Stimulated activated CD4-positive, alpha-beta T cell treated with anti-CD3 and anti-CD28 coated beads, Interleukin-15, amount 100 ng/mL, for 1 hour (primary cell): ENCODE measurements at regions not wholly inside any gene's neighbourhood (a gene's known extent, or its start where the extent isn't known, plus 50 kb on each side); places are given as distances from the start of the nearest gene placed in this dataset.

Experiments
- DNase-seq, 2 donors: peaks; one replicate each; pipeline ENCODE4 v3.0.0-alpha.2; 2020; ENCODE audit warnings: low read depth in 1 of 2, low spot score in 1 of 2

DNA sequence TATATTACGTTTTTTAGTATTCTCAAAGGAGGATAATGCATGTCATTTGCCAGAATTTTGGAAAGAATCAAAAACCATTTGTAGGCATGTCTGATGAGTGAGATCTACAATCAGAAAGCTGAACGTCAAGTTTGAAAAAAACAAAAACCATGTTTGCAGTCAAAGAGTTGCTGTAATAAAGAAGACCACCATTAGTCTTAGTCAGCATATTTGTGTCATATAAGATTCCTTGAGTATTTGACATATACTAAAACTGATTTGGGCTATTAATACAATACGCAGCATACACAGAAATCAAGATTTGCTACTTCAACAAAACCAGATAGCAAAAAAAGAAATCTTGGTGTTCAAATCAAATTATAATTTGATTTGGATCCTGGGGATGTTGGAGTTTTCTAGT, 247.5 kb downstream of the SAMD5 start:
- no peak for DNase-seq

- no peak for DNase-seq
These were observed 248.4 kb downstream of the SAMD5 start for GRCh38 chr6:147756891-147757290.

DNA sequence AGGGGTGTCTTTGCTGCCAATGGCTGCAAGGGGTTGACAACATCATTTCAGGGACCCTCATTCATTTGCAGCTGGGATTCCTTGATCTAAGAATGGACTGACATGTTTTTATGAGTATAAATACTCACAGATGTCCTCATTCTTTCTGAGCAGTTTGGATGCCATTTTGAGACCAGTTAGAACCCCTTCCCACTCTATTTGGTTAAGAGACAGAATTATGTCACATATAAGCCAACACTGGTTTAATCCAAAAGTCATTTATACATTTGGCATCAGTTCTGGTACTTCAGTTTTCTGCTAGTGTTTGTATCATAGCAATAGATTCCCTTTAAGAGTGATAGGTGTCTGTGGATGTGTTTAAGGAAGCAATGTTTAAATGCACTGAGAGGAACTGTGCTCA, 248.8 kb downstream of the SAMD5 start:
- no peak for DNase-seq

DNA sequence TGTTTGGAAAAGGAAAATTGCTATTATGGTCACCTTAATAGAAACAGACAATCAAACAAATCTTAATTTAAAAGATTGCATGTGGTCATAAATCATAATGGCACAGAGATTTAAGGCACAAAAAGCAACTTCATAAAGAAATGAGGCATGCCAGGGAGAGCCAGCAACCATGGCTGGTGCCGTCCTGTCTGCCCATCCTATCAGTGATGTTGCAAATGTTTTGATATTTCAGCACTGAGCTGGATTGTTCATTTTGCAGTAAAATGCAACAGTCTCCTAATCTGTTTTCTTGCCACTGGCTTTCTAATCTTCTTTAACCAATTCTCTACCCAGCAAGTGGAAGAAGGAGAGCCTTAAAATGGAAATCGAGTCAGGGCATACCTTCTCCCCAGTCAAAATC, 249.8 kb downstream of the SAMD5 start:
- no peak for DNase-seq

DNA sequence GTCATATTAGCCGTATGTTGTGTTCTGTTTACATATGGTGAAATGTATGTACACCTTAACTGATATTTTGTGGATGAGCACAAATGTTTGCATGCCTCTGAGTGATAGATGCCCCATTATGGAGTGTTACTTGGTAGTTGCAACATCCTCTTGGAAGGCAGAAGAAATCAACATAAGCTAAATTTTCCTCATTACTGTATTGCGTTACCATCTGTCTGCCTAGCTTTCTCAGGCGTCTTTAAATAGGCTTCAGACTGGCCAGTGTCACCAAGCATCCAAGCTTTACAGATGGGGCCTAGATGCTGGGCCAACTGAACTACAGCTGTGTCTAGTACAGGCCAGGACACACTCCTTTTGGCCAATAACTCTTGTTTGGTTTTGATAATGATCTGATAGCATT, 250.6 kb downstream of the SAMD5 start:
- DNase-seq: no peak

GRCh38 chr6:147759536-147759935, 251.0 kb downstream of the SAMD5 start:
- no peak for DNase-seq

DNA sequence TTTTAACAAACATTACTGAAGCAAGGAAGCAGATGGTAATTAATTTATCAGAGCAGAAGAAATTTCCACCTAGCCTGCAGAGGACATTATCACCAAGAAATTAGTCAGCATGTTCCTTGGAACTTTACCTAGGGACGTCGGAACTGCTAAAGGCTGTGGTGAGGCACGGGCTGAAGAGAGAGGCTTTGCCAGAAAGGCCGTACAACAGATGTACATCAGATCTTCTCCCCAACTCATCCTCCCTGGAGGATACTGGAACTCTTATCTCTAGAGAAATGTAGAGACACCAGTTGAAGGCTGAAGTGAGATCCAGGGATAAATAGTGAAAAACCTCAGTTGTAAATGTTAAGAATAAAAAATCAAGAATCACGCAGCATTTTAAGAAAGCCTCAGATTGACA, 257.1 kb downstream of the SAMD5 start:
- DNase-seq: no peak

GRCh38 chr6:147768969-147769368, 260.5 kb downstream of the SAMD5 start:
- DNase-seq: no peak

DNA sequence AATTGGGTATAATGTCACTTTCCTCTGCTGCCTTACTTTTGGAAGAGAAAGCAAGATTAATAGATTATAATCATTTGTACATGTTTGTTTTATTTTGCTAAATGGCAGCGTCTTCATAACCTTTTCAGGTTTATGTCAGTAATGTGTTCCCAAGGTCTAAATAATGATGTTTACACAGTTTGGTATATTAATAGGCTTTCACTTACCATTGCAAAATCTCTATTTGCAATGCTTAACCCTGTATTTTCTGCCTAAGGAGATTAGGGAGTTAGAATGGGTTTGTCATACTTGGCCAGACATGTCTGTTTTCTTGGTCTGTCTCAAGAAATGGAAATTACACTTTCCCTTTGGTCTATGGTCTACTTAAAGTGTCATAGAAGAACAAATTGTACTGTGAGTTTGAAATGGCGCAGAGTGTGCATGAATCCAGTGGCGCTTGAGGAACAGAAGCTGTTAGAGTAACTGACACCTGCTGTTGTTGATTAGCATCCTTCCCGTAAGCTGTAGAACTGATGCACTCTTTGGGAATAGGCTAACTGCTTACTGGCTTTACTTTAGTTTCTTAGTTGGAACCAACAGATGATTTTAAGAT, 261.1 kb downstream of the SAMD5 start:
- DNase-seq: no peak

DNA sequence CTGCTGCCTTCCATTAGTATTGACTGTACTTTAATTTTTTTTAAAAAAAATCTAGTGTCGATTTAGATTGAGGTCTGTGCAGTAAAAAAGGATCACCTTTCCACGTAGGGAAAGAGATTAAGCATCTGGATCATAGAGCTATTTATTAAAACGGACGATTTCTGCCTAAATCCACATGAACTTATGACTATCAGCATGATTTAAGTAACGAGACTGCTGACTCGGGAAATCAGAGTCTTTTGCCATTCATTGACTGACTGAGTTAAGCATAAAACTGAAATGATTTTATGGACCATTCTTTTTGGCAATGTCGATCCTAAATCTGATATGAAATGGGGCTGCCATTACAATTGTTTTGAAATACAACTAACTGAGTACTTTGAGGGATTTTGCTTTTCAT, 261.7 kb downstream of the SAMD5 start:
- DNase-seq: no peak

- no peak for DNase-seq
These were observed 264.2 kb downstream of the SAMD5 start for GRCh38 chr6:147772724-147773123.

- DNase-seq: no peak
These were observed 266.4 kb downstream of the SAMD5 start for GRCh38 chr6:147774856-147775255.

GRCh38 chr6:147776631-147777213, 268.2 kb downstream of the SAMD5 start:
- no peak for DNase-seq

- no peak for DNase-seq
These were observed 271.1 kb downstream of the SAMD5 start for GRCh38 chr6:147779624-147780023.

- DNase-seq: no peak
These were observed 273.8 kb downstream of the SAMD5 start for GRCh38 chr6:147782302-147782701.

GRCh38 chr6:147784371-147784770, 275.9 kb downstream of the SAMD5 start:
- DNase-seq: no peak

GRCh38 chr6:147787417-147787816, 278.9 kb downstream of the SAMD5 start:
- no peak for DNase-seq

DNA sequence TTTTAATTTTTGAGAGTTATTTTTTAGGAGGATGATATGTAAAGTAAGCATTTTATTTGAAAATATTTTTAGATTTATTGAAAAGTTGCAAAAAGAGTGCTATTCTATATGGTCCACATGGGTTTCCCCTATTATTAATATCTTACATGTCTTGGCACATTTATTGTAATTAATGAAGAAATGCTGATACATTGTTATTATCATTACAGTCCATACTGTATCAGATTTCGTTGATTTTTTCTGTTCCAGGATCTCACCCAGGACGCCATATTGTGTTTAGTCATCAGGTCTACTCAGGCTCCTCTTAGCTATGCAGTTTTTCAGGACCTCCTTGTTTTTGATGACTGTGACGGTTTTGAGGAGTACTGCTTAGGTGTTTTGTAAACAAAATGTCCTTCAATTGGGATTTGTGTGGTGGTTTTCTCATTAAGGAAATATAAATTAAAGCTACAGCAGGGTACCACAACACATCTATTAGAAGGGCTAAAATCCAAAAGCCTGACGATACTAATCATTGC, 281.0 kb downstream of the SAMD5 start:
- no peak for DNase-seq

DNA sequence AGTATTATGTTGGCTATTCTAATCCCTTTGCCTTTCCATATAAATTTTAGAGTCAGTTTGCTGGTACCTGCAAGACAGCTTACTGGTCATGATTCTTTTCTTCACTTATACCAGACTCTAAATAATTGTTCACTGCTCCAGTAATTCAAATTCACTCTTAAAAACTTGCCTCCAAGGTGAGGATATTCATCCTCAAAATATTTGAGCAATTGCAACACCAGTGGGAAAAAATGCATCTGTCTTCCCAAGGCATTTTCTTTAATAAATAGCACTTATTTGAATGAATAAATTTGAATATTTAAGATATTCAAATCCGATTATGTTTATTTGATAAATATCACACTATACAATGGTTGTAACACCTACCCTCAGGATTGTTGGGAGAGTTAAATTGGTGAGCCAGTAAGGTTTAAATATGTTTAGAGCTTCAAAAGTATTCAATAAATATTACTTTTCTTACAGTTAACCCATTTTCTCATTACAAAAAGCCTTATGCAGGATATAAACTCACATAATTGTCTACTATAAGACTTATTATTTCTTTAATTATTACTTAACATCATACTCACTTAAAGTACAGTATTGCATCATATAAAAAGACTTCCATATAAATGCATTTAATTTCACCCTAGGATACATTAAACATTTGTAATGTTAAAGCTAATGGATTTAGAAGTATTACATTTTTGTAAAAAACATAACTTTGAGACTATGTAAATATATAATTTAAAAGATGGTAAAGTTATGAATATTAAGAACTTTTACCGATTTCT, 285.6 kb downstream of the SAMD5 start:
- no peak for DNase-seq

DNA sequence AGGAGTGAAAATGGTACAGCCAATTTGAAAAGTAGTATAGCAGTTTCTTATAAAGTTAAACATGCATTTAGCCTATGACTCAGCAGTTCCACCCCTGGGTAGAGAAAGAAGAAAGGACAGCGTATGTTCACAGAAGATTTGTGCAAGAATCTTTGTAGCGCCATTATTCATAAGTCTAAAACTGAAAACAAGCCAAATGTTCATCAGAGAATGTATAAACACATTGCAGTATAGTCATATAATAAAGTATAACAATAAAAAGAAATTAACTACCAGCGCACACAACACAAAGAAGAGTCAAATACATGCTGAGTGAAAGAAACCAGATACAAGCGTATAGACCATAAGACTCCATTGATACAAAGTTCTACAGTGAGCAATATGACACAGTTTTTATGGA, 294.0 kb downstream of the SAMD5 start:
- DNase-seq: no peak

GRCh38 chr6:147805155-147805554, 296.7 kb downstream of the SAMD5 start:
- no peak for DNase-seq

DNA sequence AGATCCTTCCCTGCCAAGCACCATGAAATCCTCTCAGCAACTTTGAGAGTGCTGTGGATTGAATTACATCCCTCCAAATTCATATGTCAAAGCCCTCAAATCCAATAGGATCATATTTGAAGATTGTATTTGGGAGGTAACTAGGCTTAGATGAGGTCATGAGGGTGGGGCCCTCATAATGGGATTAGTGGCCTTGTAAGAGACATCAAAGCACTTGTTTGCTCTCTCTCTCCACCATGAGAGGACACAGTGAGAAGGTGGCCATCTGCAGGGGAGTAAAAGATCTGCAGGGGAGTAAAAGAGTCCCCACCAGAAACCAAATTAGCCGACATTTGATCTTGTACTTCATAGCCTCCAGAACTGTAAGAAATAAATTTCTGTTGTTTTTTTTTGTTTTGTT, 298.2 kb downstream of the SAMD5 start:
- DNase-seq: no peak
